GM21619 (cell line): ENCODE measurements at regions not wholly inside any gene's neighbourhood (a gene's known extent, or its start where the extent isn't known, plus 50 kb on each side); places are given as distances from the start of the nearest gene placed in this dataset.

Experiments used
- ATAC-seq: cut with Tn5 transposase; IDR thresholded peaks from one replicate; pipeline ENCODE4 v1.9.1; 2021; ENCODE audit not compliant: unreplicated experiment

- no peak for ATAC-seq
Measured at GRCh38 chr14:62081951-62082350, 319.7 kb downstream of the SNAPC1 start.

- ATAC-seq, result no peak
Measured at GRCh38 chr14:62082779-62083178, 320.6 kb downstream of the SNAPC1 start.

- no peak for ATAC-seq
Measured at GRCh38 chr14:62084020-62084419, 321.8 kb downstream of the SNAPC1 start.

GRCh38 chr14:62087191-62087590 lies 325.0 kb downstream of the SNAPC1 start:
- no peak for ATAC-seq

GRCh38 chr14:62093736-62094135 lies 331.5 kb downstream of the SNAPC1 start:
- ATAC-seq, result no peak

GRCh38 chr14:62097072-62097471 lies 334.9 kb downstream of the SNAPC1 start:
- ATAC-seq, result no peak

GRCh38 chr14:62097824-62098223 lies 335.6 kb downstream of the SNAPC1 start:
- ATAC-seq, result no peak

- no peak for ATAC-seq
Measured at GRCh38 chr14:62098357-62098756, 336.1 kb downstream of the SNAPC1 start.

GRCh38 chr14:62099091-62099490 lies 336.9 kb downstream of the SNAPC1 start:
- ATAC-seq, result no peak

GRCh38 chr14:62101189-62101588 lies 339.0 kb downstream of the SNAPC1 start:
- ATAC-seq, result no peak

- no peak for ATAC-seq
Measured at GRCh38 chr14:62101673-62102348, 339.6 kb downstream of the SNAPC1 start.

GRCh38 chr14:62102349-62102725 lies 340.1 kb downstream of the SNAPC1 start:
- ATAC-seq, result no peak

- ATAC-seq, result no peak
Measured at GRCh38 chr14:62103464-62103863, 341.2 kb downstream of the SNAPC1 start.

- no peak for ATAC-seq
Measured at GRCh38 chr14:62110941-62111340, 348.7 kb downstream of the SNAPC1 start.

GRCh38 chr14:62117010-62117750 lies 355.0 kb downstream of the SNAPC1 start:
- peak; percentile 95 for ATAC-seq

- ATAC-seq, result no peak
Measured at GRCh38 chr14:62117751-62118105, 355.5 kb downstream of the SNAPC1 start.

GRCh38 chr14:62118461-62118860 lies 356.2 kb downstream of the SNAPC1 start:
- no peak for ATAC-seq

- no peak for ATAC-seq
Measured at GRCh38 chr14:62118871-62119270, 356.7 kb downstream of the SNAPC1 start.

GRCh38 chr14:62123961-62124360 lies 361.7 kb downstream of the SNAPC1 start:
- ATAC-seq, result no peak

- no peak for ATAC-seq
Measured at GRCh38 chr14:62125793-62126192, 363.6 kb downstream of the SNAPC1 start.

GRCh38 chr14:62126879-62127478 lies 364.8 kb downstream of the SNAPC1 start:
- ATAC-seq, result peak; percentile 74

GRCh38 chr14:62130441-62130840 lies 368.2 kb downstream of the SNAPC1 start:
- ATAC-seq, result no peak
